ENCODE measurements at regions not wholly inside any gene's neighbourhood (a gene's known extent, or its start where the extent isn't known, plus 50 kb on each side); places are given as distances from the start of the nearest gene placed in this dataset.

- Histone ChIP-seq H3K4me3 (no peak overlapping the region), H3K27ac (no peak overlapping the region)
- no peak for DNase-seq (ENCODE audit: low spot score)
- TF ChIP-seq CTCF (IDR thresholded peaks at IDR 0.05), result no peak
Measured at GRCh38 chr2:107112561-107112960, 226.6 kb upstream of the ST6GAL2 start.

GRCh38 chr2:107128381-107128780 is 242.4 kb upstream of the ST6GAL2 start:
- Histone ChIP-seq H3K27ac (no peak overlapping the region), H3K4me3 (no peak overlapping the region)
- no peak for DNase-seq (ENCODE audit: low spot score)
- TF ChIP-seq CTCF (IDR thresholded peaks at IDR 0.05), result no peak

GRCh38 chr2:107132070-107132469 is 246.1 kb upstream of the ST6GAL2 start:
- no peak overlapping the region for H3K4me3 ChIP-seq
- no peak overlapping the region for H3K27ac ChIP-seq
- no peak for DNase-seq (ENCODE audit: low spot score)
- TF ChIP-seq CTCF (IDR thresholded peaks at IDR 0.05), result no peak

- Histone ChIP-seq H3K27ac (no peak overlapping the region), H3K4me3 (no peak overlapping the region)
- no peak for DNase-seq (ENCODE audit: low spot score)
- TF ChIP-seq CTCF (IDR thresholded peaks at IDR 0.05), result no peak
Measured at GRCh38 chr2:107132746-107133145, 246.8 kb upstream of the ST6GAL2 start.

GRCh38 chr2:107133412-107133811 is 247.4 kb upstream of the ST6GAL2 start:
- no peak for DNase-seq (ENCODE audit: low spot score)
- no peak for TF ChIP-seq CTCF (IDR thresholded peaks at IDR 0.05)
- no peak overlapping the region for H3K27ac ChIP-seq
- no peak overlapping the region for H3K4me3 ChIP-seq

- DNase-seq (ENCODE audit: low spot score), result no peak
- Histone ChIP-seq H3K4me3 (no peak overlapping the region), H3K27ac (no peak overlapping the region)
- no peak for TF ChIP-seq CTCF (IDR thresholded peaks at IDR 0.05)
Measured at GRCh38 chr2:107136733-107137132, 250.8 kb upstream of the ST6GAL2 start.

- Histone ChIP-seq H3K4me3 (no peak overlapping the region), H3K27ac (no peak overlapping the region)
- no peak for TF ChIP-seq CTCF (IDR thresholded peaks at IDR 0.05)
- no peak for DNase-seq (ENCODE audit: low spot score)
Measured at GRCh38 chr2:107137706-107138105, 251.7 kb upstream of the ST6GAL2 start.
